GM18502 (cell line): ENCODE measurements at regions not wholly inside any gene's neighbourhood (a gene's known extent, or its start where the extent isn't known, plus 50 kb on each side); places are given as distances from the start of the nearest gene placed in this dataset.
A peak's percentile ranks its signal among the peaks of the same experiment; 100 is the strongest.
"Not testable (repeated sequence)": the region's sequence is repeated elsewhere in the genome, so short reads cannot be mapped to it uniquely, and the experiment has no call there.

Experiments
- ATAC-seq: cut with Tn5 transposase; IDR thresholded peaks from one replicate; pipeline ENCODE4 v1.9.1; 2021; ENCODE audit warnings: mild to moderate bottlenecking; ENCODE audit not compliant: unreplicated experiment, poor library complexity

GRCh38 chr6:119454714-119455113, 105.2 kb upstream of the MAN1A1 start:
- ATAC-seq: no peak

GRCh38 chr6:119453242-119454200, 104.0 kb upstream of the MAN1A1 start:
- ATAC-seq: no peak

GRCh38 chr6:119449331-119450156, 100.0 kb upstream of the MAN1A1 start:
- ATAC-seq: no peak

- ATAC-seq: no peak
Observed at GRCh38 chr6:119447921-119448320, 98.4 kb upstream of the MAN1A1 start.

GRCh38 chr6:119446609-119447008, 97.0 kb upstream of the MAN1A1 start:
- ATAC-seq: no peak

- peak; percentile 30 for ATAC-seq
Observed at GRCh38 chr6:119446115-119446554, 96.6 kb upstream of the MAN1A1 start.

GRCh38 chr6:119445666-119446065, 96.1 kb upstream of the MAN1A1 start:
- ATAC-seq: no peak

GRCh38 chr6:119444642-119445557, 95.3 kb upstream of the MAN1A1 start:
- peak; percentile 74 for ATAC-seq

- peak; percentile 18 for ATAC-seq
Observed at GRCh38 chr6:119443993-119444641, 94.6 kb upstream of the MAN1A1 start.

- peak; percentile 56 for ATAC-seq
Observed at GRCh38 chr6:119442776-119443184, 93.2 kb upstream of the MAN1A1 start.

- no peak for ATAC-seq
Observed at GRCh38 chr6:119440953-119441352, 91.4 kb upstream of the MAN1A1 start.

- ATAC-seq: no peak
Observed at GRCh38 chr6:119436583-119436982, 87.0 kb upstream of the MAN1A1 start.

- no peak for ATAC-seq
Observed at GRCh38 chr6:119431799-119432198, 82.2 kb upstream of the MAN1A1 start.

- ATAC-seq: no peak
Observed at GRCh38 chr6:119430805-119431204, 81.2 kb upstream of the MAN1A1 start.

- no peak for ATAC-seq
Observed at GRCh38 chr6:119428633-119429032, 79.1 kb upstream of the MAN1A1 start.

GRCh38 chr6:119426619-119427018, 77.1 kb upstream of the MAN1A1 start:
- no peak for ATAC-seq

GRCh38 chr6:119423996-119424395, 74.4 kb upstream of the MAN1A1 start:
- no peak for ATAC-seq

GRCh38 chr6:119418084-119418483, 68.5 kb upstream of the MAN1A1 start:
- ATAC-seq: not testable (repeated sequence)

- no peak for ATAC-seq
Observed at GRCh38 chr6:119407156-119407555, 57.6 kb upstream of the MAN1A1 start.
